GM23248 (cell line): ENCODE measurements at regions not wholly inside any gene's neighbourhood (a gene's known extent, or its start where the extent isn't known, plus 50 kb on each side); places are given as distances from the start of the nearest gene placed in this dataset.

Source experiments
- DNase-seq: peaks from one replicate; pipeline ENCODE4 v3.0.0-alpha.2; 2015
- H2AFZ ChIP-seq: fragments of 200-600 bp; sonication (generic); 2 replicates; pipeline ENCODE4 v1.6.1; 2016; ENCODE audit warnings: antibody characterized with exemption
- H3F3A ChIP-seq: fragments of 200-600 bp; sonication (generic); 2 replicates; pipeline ENCODE4 v1.6.1; 2016; ENCODE audit warnings: mild to moderate bottlenecking, antibody characterized with exemption, mixed run types; ENCODE audit not compliant: insufficient read depth
- H3K27ac ChIP-seq: fragments of 200-600 bp; sonication (generic); 2 replicates; pipeline ENCODE4 v1.5.1; 2016; ENCODE audit warnings: mild to moderate bottlenecking
- H3K27me3 ChIP-seq: fragments of 200-600 bp; sonication (generic); replicated peaks from 2 replicates; pipeline ENCODE4 v1.6.1; 2016; ENCODE audit warnings: mild to moderate bottlenecking; ENCODE audit not compliant: insufficient read depth
- H3K36me3 ChIP-seq: fragments of 200-600 bp; sonication (generic); 2 replicates; pipeline ENCODE4 v1.6.1; 2016; ENCODE audit warnings: low read depth, mild to moderate bottlenecking
- H3K4me1 ChIP-seq: fragments of 200-600 bp; sonication (generic); 2 replicates; pipeline ENCODE4 v1.6.1; 2016; ENCODE audit warnings: mild to moderate bottlenecking; ENCODE audit not compliant: insufficient read depth
- H3K4me2 ChIP-seq: fragments of 200-600 bp; sonication (generic); one replicate; pipeline ENCODE4 v1.6.1; 2016; ENCODE audit warnings: mild to moderate bottlenecking; ENCODE audit not compliant: unreplicated experiment
- H3K4me3 ChIP-seq: fragments of 200-600 bp; sonication (generic); 2 replicates; pipeline ENCODE4 v1.5.1; 2016; ENCODE audit warnings: mild to moderate bottlenecking
- H3K79me2 ChIP-seq: fragments of 200-600 bp; sonication (generic); 2 replicates; pipeline ENCODE4 v1.6.1; 2016; ENCODE audit warnings: mild to moderate bottlenecking; ENCODE audit not compliant: insufficient read depth
- H3K9ac ChIP-seq: fragments of 200-600 bp; sonication (generic); 2 replicates; pipeline ENCODE4 v1.6.1; 2016; ENCODE audit warnings: mild to moderate bottlenecking
- H3K9me2 ChIP-seq: fragments of 200-600 bp; sonication (generic); 2 replicates; pipeline ENCODE4 v1.6.1; 2016; ENCODE audit warnings: mixed run types, mild to moderate bottlenecking, moderate library complexity; ENCODE audit not compliant: insufficient read depth
- H3K9me3 ChIP-seq: fragments of 200-600 bp; sonication (generic); one replicate; pipeline ENCODE4 v1.6.1; 2017; ENCODE audit warnings: low read depth
- H4K20me1 ChIP-seq: fragments of 200-600 bp; sonication (generic); 2 replicates; pipeline ENCODE4 v1.6.0; 2016; ENCODE audit not compliant: insufficient read depth
- EZH2 ChIP-seq: fragments of 200-600 bp; sonication (generic); IDR thresholded peaks from 2 replicates; pipeline ENCODE4 v1.6.1; 2018; ENCODE audit warnings: antibody characterized with exemption, mild to moderate bottlenecking; ENCODE audit not compliant: insufficient read depth, poor library complexity, severe bottlenecking
- EZH2phosphoT487 ChIP-seq: fragments of 200-600 bp; sonication (generic); IDR thresholded peaks from 2 replicates; pipeline ENCODE4 v1.6.1; 2018; ENCODE audit warnings: antibody characterized with exemption, moderate library complexity, mild to moderate bottlenecking, low read depth; ENCODE audit not compliant: insufficient read depth
- WGBS, 2 experiments: methylation state at CpG; one replicate each; pipeline ENCODE4 v1.1.6; 2015 to 2017; ENCODE audit warnings: low lambda C conversion rate in 2 of 2, low coverage in 1 of 2; ENCODE audit errors: missing lambda C conversion rate in 2 of 2; 5-methylcytosine and 5-hydroxymethylcytosine counted together
- in situ Hi-C: fragments of 300-500 bp; cut with MboI; formaldehyde crosslinking; loops from 2 replicates; pipeline ENCODE4 v1.15.0; 2020

GRCh38 chr7:49479441-49479840, 294.0 kb upstream of the VWC2 start:
- Histone ChIP-seq H3K27me3 (no peaks in the 10 kb centered on the region), H3K4me2 (no peak overlapping the region), H3K4me1 (no peaks in the 10 kb centered on the region), H3K4me3 (no peak overlapping the region), H3K9me3 (no peaks in the 10 kb centered on the region), H3K36me3 (no peaks in the 10 kb centered on the region), H3K27ac (no peak overlapping the region), H3K9ac (no peak overlapping the region), H3K79me2 (no peaks in the 10 kb centered on the region), H3F3A (no peaks in the 10 kb centered on the region), H2AFZ (no peak overlapping the region), H3K9me2 (no peaks in the 10 kb centered on the region), H4K20me1 (no peaks in the 10 kb centered on the region)
- DNase-seq, result no peak
- in situ Hi-C loops, result no loop called here
- TF ChIP-seq EZH2 (no peak), EZH2phosphoT487 (no peak)
- WGBS, 2 experiments, result 0% methylated on average over 1 of the region's 1 CpG

DNA sequence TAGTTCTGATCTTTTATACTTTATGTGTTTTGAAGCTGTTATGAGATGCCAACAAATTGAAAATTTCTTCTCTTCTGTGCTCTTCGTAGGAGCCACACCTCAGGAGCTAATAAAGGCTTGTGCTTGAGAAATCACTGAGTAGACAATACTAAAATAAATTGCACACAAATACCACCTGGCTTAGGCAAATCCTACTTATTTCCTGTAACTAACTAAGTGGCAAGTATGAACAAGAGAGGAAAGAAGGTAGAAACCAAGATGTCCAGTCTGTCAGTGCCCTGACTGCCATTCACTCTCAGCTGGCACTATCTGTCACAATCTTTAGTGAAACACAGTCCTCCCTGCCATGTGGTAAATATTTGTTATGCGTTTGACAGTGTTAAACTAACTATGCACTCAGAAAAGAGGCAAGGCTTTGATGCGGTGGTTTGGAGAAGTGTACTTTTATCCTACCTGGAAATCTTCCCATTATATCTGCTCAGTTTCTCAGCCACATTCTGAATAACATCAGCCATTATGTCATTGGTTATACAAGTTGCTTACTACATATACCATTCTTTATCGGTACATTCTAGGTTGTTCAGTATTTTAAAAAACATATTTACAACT, 293.4 kb upstream of the VWC2 start:
- DNase-seq, result no peak
- Histone ChIP-seq H3K9me2 (no peaks in the 10 kb centered on the region), H3K9me3 (no peaks in the 10 kb centered on the region), H3K27ac (no peak overlapping the region), H2AFZ (no peak overlapping the region), H3K4me2 (no peak overlapping the region), H3K4me1 (no peaks in the 10 kb centered on the region), H3K9ac (no peak overlapping the region), H3K27me3 (no peaks in the 10 kb centered on the region), H4K20me1 (no peaks in the 10 kb centered on the region), H3K4me3 (no peak overlapping the region), H3K79me2 (no peaks in the 10 kb centered on the region), H3K36me3 (no peaks in the 10 kb centered on the region), H3F3A (no peaks in the 10 kb centered on the region)
- WGBS, 2 experiments, result 10 to 17% methylated on average over 4 of the region's 4 CpGs
- no peak for TF ChIP-seq EZH2phosphoT487
- no peak for TF ChIP-seq EZH2
- in situ Hi-C loops, result no loop called here

- in situ Hi-C loops, result no loop called here
- TF ChIP-seq EZH2phosphoT487 (no peak), EZH2 (no peak)
- Histone ChIP-seq H3K27ac (no peak overlapping the region), H3F3A (no peaks in the 10 kb centered on the region), H2AFZ (no peak overlapping the region), H3K9ac (no peak overlapping the region), H3K4me3 (no peak overlapping the region), H3K4me2 (no peak overlapping the region), H3K4me1 (no peaks in the 10 kb centered on the region), H3K79me2 (no peaks in the 10 kb centered on the region), H4K20me1 (no peaks in the 10 kb centered on the region), H3K9me3 (no peaks in the 10 kb centered on the region), H3K9me2 (no peaks in the 10 kb centered on the region), H3K36me3 (no peaks in the 10 kb centered on the region), H3K27me3 (no peaks in the 10 kb centered on the region)
- DNase-seq, result no peak
- WGBS, 2 experiments, result 0 to 4% methylated on average over 1 of the region's 1 CpG
These were observed 292.4 kb upstream of the VWC2 start for GRCh38 chr7:49481075-49481474.

- no peak overlapping the region for H2AFZ ChIP-seq
- TF ChIP-seq EZH2phosphoT487, result no peak
- no peak for TF ChIP-seq EZH2
- no peaks in the 10 kb centered on the region for H3K9me3 ChIP-seq
- no peaks in the 10 kb centered on the region for H4K20me1 ChIP-seq
- no peaks in the 10 kb centered on the region for H3K4me1 ChIP-seq
- no peak overlapping the region for H3K9ac ChIP-seq
- in situ Hi-C loops, result no loop called here
- no peak overlapping the region for H3K4me2 ChIP-seq
- no peaks in the 10 kb centered on the region for H3K27me3 ChIP-seq
- H3K9me2 ChIP-seq, result no peaks in the 10 kb centered on the region
- no peaks in the 10 kb centered on the region for H3K36me3 ChIP-seq
- no peak for DNase-seq
- H3K79me2 ChIP-seq, result no peaks in the 10 kb centered on the region
- WGBS, 2 experiments, result 22 to 26% methylated on average over 2 of the region's 2 CpGs
- H3K4me3 ChIP-seq, result no peak overlapping the region
- H3K27ac ChIP-seq, result no peak overlapping the region
- H3F3A ChIP-seq, result no peaks in the 10 kb centered on the region
These were observed 290.3 kb upstream of the VWC2 start for GRCh38 chr7:49483142-49483541.
